ENCODE measurements at regions not wholly inside any gene's neighbourhood (a gene's known extent, or its start where the extent isn't known, plus 50 kb on each side); places are given as distances from the start of the nearest gene placed in this dataset.

DNA sequence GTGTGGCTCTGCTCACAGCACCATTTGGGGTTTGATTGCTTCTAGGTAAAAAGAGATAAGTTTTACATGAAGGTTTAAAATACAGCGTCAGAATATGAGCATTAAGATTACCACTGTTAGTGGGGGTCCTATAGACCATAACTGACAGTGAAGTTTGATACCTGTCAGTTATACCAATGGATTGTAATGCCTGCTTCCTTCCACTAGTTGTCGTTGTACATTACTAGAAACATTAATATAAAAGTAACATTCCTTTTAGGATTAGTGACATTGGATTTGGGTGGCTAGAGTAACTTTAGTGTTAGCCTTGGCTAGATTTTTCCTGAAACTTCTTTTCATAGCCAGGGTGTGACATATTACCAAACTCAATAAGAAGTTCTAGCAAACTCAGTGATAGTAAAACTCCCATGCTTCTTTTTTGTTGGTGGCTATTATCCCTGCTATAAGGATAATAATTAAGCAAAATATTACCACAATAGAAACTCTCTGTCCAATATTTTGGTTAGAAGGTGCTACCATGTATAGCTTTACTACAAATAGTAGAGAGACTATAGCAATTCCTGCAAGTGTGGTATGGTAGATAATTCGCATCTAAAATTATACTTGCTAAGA lies 57.1 kb downstream of the FAM181B start:
- no peak for DNase-seq

DNA sequence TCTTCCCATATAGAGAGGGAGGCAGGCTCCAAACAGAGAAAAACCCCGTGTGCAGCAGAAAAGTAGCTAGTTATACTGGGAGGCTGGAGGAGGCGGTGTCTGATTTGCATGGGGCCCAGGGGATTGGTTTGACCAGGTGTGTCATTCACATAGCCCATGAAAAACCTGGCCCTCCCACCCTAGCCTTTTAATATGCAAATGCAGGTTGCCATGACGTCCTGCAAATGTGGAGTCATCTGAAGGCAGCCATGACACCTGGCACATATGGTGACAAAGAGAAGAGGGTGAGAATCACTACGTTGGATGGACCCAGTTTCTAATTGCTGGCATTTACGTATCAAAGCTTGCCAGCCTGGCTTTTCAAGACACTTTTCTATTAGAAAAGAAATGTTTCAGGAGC lies 57.8 kb downstream of the FAM181B start:
- DNase-seq: no peak

DNA sequence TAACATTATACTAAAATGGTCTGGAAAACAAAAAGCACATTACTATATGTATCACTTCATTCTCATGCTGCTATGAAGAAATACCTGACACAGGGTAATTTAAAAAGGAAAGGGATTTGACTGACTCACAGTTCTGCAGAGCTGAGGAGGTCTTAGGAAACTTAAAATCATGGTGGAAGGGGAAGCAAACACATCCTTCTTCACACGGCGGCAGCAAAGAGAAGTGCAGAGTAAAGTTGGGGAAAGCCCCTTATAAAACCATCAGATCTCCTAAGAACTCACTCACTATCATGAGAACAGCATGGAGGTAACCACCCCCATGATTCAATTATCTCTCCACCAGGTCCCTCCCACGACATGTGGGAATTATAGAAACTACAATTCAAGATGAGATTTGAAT lies 60.0 kb downstream of the FAM181B start:
- no peak for DNase-seq

DNA sequence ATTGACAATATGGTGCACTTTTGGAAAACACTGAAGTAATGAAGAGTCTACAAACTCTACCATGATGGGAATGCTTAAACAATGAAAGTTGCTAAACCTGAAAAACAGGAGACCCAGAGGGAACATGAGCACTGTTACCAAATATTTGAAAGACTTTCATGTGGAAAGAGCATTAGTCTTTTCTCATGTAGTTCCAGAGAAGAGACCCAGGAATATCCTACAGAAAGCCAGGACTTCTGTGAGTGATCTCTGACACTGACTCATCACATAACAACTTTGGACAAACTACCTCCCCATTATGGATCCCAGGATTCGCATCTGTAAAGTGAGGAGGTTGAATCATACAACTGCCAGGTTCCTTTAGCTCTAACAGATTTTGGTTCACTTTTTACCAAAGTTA lies 62.2 kb downstream of the FAM181B start:
- DNase-seq: no peak

DNA sequence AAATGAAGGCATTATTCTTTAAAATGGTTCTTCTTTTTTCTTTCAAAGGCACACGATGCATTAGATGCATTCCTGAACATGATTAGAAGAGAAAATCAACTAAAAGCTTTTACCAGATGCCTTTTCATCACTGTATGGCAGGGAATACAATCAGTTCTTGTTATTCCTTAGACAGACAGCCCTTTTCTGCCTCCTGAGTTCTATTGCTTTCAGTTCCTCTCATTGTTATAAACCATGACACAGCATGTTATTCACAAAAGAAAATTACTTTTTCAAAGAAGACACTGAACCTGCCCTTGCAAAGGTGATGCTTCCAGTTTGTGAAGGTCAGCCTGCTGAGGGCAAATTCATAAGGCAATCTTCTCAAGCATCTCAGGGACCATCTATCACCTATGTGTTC lies 70.1 kb downstream of the FAM181B start:
- DNase-seq: no peak

DNA sequence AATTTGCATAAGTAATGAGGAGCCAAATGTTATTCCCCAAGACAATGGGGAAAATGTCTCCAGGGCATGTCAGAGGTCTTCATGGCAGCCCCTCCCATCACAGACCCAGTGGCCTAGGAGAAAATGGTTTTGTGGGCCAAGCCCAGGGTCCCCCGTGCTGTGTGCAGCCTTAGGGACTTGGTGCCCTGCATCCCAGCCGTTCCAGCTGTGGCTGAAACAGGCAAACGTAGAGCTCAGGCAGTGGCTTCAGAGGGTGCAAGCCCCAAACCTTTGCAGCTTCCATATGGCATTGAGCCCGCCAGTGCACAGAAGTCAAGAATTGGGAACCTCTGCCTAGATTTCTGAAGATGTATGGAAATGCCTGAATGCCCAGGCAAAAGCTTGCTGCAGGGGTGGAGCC lies 79.9 kb downstream of the FAM181B start:
- no peak for DNase-seq

DNA sequence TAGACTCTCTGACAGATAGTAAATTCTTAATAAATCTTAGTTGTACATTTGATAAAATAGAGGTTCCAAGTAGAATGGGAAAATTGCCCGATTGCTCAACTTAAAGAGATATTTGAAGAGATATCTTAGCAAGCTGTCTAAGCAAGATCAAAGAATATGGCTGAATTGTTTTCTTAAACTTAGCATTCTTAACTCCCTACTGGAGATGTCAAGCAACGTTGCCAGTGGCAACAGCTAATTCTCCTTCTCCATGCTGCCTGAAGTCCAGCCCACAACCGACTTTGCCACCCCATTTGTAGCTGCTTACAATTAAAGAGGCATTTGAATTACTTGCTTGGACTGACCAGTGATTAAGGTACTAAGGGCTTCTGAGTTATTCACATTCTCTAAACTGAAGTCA lies 94.4 kb downstream of the FAM181B start:
- no peak for DNase-seq

DNA sequence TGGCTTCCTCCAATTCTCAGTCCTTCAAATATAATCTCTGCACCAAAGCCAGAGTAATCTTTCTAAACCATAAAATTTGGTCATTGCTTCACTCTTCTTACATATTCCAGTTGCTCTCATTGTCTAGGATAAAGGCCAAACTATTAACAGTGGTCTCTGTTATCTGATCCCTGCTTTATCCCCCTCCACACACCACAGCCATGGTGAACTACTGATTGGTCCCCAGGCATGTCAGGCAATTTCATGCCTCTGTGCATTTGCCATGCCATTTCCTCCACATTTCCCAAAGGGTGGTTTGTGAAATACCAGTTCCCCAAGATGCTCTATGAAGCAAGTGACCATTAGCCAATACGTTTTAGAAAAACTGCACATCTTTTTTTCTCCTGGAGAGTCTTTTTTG lies 97.0 kb downstream of the FAM181B start:
- no peak for DNase-seq

DNA sequence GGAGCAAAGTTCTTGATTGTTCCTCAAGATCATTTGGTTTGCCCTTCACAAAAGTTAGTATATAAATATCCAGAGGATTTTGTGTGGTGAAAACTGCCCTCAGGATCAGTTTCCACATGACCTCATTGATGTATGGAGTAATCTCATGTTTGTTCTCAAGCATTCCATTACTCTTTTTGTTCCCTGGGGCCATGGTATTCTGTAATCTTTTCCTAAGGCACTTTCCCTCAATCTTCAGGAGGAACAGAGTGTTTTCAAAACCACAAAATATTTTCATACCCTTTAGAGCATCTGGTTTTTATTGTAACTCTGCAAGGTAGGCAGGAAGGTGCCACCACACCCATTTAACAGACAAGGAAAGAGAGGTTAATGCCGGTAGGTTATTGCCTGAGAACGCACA lies 99.6 kb downstream of the FAM181B start:
- no peak for DNase-seq

DNA sequence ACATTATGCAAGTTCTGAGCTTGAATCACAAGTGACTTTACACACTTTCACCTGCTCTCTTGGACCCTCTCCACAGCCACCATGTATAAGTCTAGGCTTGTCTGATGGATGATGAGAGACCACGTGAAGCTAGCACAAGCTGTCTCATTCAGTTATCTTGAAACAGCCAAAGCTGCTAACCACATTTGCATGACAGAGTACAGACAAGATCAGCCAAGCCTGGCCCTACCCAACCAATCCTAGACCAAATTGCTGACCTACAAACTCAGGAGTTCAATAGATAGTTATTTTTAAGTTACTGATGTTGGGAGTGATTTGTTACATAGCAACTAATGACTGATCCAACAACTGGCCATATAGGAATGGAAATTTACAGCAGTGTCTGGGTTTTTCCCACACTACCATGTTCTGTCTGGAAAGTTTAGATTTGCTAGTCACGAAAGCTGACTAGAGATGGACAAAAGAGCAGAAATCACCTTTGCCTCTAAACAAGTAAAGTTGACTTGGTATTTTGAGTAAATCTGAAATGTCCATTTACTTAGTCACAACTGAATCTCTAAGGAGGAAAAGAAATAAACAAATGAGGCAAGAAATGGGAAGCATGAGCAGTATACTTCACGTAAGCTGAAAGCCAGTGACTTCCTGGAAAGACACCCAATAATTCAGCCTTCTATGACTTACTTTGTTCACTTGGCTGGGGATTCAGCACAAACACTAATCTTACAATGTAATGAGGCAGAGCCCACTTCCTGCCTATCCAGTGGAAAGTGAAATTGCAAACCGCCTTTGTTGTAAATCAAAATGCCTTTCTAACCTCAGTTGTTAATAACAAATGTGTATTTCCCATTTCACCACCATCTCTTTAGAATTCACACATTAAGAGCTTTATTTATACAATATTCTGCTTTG lies 101.7 kb downstream of the FAM181B start:
- no peak for DNase-seq

DNA sequence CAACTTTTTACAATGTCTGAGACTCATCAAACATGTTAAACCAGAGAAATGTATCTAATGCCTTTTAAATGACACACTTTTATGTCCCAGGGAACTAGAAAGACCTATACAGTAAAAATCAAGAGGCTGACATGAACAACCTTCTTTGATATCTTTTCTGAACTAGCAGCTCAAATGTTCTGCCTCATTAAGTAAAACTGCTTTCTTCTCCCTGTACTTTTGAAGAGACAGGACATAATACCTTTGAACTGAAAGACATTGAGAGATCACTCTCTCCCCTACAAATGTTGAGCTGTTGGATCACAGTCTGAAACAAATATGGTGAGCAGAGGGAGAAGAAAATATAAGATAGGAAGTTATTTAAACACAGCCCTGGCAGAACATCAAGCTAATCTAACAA lies 123.0 kb downstream of the FAM181B start:
- DNase-seq: no peak

DNA sequence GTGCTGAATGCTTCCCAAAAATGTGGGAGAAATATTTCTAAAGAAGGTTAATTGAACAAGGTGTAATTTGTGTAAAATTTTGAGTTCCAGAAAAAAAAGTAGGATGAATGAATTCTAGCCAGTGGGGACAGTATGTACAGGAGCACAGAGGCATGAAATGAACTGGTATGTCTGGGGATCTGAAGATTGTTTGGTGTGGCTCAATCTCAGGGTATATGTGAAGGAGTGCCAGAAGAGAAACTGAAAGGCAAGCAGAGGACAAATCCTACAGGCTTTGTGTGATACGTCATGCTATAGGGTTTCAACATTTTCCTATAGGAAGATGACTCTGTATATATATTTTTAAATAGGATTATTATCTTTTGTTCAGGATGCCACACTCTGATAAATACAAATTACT lies 126.9 kb downstream of the FAM181B start:
- DNase-seq: no peak

DNA sequence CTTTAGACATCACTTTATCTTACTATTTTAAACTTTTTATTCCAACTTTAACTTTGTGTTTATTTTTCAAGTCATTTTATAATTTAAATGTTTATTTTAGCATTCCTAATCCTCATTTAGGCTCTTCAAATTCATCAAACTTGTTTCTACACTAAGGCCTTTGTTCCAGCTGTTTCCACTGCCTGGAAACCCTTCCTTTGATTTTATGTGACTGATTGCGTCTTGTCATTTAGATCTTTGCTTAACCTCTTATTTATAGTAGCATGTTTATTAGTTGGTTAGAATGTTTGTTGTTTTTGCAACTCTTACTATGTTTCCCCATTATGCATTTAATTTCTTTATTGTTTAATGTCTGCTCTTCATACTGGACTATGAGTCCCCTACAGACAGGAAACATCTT lies 132.0 kb downstream of the FAM181B start:
- no peak for DNase-seq

DNA sequence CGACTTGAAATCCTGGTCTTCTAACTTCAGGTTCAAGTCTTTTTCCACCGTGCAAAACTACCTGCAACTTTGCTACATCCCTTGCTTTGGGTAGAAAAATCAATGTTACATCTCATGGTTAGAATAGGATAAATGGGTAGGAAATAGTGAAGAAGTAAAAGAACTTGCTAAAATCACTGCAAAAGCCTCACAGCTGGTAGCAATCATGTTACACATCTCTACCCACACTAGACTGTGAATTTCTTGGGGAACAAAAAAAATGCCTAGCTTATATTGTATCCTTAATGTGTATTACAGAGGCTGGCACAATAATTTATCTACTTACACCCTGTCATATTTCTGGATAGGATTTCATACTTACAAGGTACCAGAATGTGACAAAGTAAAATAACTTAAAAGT lies 133.8 kb downstream of the FAM181B start:
- no peak for DNase-seq

DNA sequence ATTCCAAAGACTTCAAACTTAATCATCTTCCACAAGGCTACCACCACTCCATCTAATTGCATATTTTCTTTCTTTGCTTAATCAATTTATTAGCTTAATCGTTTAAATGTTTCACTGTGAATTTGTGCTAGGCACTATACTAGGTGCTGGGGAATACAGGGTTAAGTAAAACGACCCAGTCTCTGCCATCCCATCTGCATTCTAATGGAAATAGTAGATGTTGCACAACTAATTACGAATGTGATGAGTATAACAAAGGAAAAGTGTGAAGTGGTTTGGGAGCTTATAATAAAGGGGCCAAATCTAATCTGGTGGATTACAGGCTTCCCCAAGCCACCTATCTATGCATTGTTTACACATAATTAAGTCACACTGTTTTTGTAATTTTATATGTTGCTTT lies 147.1 kb downstream of the FAM181B start:
- DNase-seq: no peak

DNA sequence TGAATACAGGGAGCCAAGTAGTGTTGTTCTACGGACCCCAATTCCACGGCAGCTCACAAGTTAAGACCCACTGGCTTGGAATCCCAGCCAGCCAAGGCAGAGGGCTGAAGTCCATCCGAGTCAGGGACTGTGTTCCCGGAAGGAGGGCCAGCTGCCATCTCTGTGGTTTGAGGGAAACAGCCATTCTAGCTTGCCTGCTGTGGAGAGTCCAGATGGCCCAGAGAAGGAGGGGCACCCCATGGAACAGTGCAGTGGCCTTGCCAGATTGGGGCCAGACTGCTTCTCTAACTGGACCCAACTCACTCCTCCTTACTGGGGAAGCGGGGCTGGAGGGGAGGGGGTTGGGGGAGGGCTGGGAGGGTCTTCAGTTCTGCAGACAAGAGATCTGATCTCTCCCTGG lies 156.4 kb downstream of the FAM181B start:
- DNase-seq: no peak

DNA sequence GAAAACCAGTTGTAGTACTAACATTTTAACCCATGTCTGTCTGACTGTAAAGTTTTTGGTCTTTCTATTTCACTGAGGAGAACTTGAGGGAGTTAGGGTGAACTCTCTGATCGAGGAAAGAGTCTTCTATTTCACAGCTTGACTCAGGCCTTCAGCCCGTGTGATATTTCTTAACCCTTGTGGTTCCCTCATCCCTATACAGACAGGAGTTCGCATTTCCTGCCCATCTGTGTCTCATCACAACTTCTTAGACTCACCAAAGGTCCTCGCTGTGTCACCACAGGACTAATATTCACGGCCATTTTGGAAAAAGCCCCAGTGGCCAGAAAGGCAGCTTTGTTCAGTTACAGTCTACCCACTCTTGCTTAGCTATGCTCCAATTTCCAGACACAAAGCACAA lies 172.8 kb downstream of the FAM181B start:
- no peak for DNase-seq

DNA sequence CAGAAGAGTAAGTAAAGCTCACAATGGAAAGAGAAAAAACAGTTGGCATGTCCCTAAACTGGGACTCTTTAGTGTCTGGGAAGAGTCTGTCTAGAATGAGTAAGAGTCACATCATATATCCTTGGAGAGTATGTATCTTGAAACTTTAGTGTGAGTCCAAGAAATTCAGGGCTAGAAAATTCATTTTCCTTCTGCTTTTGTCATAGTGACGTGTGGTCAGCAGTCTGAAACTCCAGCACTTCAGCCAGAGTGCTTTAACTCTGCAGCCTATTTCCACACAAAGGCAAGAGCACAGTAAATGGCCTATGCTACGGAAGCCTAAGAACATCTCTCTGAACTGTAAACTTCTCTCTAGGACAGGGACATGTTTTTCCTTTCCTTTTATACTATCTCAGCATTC lies 174.1 kb downstream of the FAM181B start:
- DNase-seq: no peak

DNA sequence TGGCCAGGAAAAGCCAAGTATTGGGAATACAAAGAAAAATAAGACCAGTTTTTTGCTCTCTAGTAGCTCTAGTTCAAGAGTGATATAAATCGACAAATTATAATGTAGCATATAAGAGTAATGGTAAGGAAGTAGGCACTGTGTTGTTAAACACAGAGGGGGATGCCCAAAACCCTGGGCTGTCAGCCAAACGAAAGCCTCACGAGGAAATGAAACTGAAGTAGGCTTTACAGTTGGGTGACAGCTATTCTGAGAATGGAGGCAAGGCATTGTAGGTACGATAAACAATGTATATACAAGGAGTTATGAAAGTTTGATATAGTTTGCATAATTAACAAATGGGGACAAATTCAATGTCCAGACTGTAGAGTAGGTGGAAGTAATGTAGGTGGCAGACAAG lies 176.4 kb downstream of the FAM181B start:
- DNase-seq: no peak

DNA sequence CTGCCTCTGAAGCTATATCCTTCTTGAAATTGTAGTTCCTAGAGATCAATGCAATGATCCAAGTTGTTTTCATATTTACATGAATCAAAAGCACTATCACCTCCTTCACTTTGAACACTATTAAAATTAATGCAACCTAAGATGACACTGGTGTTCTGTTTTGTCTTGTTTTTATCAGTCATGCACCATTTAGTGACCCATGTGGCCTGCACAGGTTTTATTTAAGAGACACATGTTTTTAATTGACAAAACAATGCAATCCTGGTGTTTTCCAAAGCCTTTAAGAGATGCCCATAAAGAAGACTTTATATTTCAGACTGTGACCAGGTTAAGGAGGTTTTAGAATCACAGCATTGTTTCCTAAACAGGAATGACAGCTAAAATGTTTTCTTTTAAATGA lies 177.5 kb downstream of the FAM181B start:
- no peak for DNase-seq

DNA sequence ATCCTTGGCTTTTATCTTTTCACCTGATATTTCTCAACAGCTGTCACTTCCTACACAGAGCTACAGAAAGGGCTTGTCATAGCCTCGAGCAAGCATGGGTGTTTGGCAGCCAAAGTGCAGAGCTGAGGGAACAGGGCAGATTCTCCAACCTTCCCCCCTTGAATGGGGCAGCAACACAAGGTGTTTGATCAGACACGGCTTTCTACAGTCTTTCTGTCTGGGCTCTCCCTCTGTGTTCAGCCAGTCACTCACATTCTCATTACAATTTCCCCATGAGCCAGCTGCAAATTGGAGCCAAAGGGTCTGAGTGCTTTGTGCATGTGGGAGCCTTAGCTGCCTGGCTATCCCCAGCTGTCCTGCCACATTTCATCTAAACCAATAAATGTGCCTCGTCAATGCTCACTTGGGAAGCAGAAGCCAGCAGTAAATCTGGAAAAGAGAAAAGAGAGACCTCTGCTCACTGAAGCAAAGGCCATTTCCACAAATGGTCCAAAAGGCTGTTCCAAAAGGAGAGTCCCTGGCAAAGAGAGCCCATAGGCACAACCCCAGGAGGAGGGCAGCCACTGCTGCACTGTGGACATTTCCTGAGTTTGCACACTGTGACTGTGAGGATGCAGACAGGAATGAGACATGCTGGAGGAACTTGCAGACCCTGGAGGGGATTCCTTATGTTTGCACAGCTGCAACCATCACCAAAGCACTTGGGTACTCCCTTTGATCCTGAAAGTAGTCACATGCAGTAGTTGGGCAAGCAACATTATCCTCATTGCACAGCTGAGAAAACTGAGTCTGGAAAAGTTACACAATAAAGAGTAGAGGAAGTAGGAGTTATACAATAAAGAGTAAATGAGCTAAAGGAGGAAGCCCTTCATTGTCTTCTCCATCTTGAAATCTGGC lies 186.8 kb downstream of the FAM181B start:
- DNase-seq: no peak

DNA sequence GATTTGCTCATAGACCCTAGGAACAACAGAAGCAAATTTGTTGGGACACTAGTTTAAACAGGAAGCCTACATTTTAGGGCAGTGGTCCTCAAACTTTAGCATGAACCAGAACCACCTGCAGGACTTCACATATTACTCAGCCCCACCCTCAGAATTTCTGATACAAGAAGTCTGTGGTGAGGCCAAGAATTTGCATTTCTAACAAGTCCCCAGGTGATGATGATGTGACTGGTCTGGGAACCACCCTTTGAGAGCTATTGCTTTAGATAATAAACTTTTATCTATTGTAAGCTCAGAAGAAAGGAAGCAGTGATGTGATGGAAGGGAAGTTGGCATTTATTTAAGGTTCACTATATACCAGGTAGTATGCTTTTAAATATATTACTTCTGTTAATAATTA lies 194.0 kb downstream of the FAM181B start:
- DNase-seq: no peak

DNA sequence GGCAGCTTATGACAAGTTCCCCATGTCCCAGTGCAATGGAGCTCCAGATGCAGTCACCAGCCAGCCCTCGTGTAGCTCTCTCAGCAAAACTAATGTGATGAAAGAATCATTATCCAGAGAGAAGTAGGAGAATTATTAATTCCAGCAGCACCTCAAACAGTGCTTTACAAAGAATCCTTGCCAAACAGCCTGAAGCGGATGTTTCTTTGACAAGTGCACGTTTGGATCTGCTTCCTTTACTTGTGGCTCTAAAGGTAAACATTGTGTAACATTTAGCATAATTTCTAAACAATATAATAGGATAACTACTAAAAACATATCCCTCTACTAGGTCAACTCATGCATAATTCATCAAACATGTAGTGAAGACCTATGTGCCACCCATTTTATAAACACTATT lies 197.0 kb downstream of the FAM181B start:
- no peak for DNase-seq

Data from stimulated activated CD4-positive, alpha-beta T cell treated with anti-CD3 and anti-CD28 coated beads, Interleukin-4, amount 100 ng/mL, for 24 hours (primary cell).